ENCODE measurements at regions not wholly inside any gene's neighbourhood (a gene's known extent, or its start where the extent isn't known, plus 50 kb on each side); places are given as distances from the start of the nearest gene placed in this dataset.
A peak's percentile ranks its signal among the peaks of the same experiment; 100 is the strongest.

DNA sequence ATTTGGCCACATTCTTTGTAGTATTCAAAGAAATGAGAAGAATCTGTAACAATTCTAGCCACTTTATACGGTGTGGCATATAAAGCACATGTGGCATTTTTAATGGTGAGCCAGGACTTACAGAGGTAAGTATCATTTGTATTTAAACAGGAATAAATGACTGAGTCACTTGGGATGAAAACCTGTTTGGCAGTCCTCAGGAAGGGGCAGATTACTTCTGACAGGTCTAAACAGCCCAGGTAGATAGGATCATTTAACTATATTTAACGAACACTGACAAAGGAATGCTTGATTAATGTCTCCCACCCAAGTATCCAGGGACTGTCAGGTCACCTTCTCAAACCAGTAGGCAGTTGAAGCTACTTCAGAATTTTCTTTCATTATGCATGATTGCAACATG, 241.5 kb upstream of the SATB1 start:
- DNase-seq: no peak

DNA sequence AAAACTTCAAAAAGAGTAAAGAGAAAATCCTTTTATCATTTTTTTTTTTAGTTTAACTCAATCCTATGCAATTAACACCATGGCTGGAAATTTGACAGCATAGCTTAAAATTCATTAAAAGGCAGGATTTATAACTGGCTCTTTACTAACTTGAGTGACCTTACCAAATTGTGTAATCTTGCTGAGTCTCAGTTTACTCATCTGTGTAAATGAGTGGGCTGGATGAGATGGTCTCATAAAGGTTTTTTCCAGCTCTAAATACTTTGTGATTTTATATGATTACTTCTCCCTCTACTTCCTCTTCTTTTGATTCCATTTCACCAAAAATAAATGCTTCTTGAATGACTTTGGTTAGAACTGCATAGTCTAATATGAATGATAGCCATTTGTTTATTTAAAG, 234.9 kb upstream of the SATB1 start:
- no peak for DNase-seq

DNA sequence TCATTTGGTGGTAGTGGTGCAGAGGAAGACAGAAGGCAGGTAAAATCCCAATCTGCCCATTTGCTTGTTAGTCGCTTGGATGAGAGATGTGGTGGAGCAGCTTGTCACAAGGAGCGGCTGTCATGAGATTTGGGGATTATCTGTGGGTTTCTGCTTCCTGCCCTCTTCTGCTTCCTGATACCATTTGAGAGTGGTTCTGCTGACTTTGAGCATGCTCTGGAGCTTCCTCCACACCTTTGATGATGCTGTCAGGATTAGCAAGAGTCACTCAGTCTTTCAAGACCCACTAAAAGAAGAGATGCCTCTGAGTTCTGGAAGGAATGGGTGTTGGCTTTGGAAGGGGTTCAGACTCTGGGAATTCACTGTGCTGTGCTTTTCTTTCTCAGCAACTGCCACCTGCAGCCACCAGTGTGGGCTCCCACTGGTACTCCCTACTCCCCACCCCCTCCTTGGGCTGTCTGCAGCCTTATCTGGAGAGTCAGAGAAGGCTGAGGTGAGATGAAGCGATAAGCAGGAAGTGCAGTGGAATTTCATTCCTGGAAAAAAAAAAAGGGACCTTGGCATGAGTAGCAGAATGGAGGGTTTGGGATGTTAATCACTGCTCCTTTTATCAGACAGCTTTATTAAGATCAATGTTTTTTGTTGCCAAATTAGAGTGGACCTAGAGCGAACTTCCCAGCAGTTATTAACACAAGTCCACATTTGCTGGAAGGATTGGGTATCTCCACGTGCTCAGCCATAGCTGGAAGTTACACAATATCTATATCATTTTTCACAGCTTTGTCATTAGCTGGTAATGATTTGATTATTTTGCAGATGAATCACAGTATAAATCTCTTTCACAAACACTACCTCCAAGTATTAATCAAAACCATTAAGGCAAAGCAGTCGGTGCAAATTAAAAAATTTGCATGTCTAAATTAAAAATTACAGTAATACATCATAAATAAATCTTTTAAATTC, 233.0 kb upstream of the SATB1 start:
- DNase-seq: peak; percentile 2

DNA sequence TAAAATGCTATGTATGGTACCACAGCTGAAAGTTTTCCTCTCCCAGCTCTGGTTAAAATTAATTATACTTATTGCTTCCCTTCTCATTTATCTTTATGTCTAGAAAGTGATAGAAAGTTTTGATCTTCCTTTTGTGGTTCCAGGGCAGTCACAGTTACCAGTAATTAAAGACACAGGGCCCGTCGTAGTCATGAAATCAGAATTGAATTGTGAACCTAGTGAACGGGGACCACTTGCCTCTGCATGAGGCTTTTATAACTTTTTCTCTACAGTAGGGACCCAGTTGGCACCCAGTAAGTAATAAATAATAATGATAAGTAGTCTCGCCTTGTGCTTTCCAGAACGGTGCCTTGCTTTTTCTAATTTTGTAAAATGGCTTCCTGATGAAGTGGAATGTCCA, 231.7 kb upstream of the SATB1 start:
- DNase-seq: no peak

DNA sequence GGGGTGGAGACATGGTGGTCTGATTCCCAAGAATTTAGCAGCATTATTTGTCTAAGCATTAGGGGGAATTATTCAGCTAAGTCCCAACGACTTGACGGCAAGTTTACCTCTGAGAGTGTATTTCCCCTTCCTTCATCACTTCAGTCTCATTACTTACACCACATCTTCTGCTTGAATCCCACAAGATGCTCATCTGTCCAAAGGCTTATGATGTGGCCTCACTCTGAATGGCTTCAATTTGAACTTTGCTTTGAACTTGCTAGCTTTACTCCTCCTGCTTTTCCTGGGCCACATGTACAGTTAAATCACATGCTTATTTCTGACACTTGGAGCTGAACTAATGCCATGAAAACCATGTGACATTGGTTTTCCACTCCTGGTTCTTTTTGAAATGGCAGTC, 231.3 kb upstream of the SATB1 start:
- DNase-seq: no peak

DNA sequence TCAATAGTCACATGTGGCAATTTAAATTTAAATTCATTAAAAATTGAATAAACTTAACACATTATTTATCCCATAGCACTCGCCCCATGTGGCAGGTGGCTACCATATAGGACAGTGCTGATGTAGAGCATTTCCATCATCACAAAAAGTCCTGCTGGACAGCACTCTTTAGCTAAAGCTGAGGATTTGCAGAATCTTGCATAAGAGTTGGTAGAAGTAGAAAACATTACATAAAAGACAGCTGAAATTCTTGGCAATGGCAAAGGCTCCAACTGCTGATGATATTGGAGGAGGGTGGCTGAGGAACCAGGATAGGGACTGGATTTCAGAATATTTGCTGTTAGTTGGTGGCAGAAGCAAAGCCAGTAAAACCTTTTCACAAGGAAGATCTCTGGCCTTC, 230.7 kb upstream of the SATB1 start:
- no peak for DNase-seq

DNA sequence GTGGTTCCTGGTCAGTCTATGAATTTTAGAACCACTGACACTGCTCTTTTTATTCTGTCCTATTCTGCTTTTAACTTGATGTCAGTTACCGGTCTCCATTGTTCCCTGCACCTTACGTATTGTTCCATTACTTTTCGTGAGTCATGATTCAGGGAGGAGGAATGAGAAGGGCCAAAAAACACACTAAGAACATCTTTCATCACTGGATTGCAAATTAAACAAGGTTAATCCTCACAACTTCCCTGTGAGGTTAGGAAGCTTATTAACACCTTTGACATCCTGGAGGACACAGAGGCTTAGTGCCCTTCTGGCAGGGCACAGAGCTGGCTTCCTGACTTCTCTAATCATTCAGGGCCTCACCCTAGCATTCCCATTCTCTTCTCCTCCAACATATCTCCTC, 227.6 kb upstream of the SATB1 start:
- DNase-seq: no peak

DNA sequence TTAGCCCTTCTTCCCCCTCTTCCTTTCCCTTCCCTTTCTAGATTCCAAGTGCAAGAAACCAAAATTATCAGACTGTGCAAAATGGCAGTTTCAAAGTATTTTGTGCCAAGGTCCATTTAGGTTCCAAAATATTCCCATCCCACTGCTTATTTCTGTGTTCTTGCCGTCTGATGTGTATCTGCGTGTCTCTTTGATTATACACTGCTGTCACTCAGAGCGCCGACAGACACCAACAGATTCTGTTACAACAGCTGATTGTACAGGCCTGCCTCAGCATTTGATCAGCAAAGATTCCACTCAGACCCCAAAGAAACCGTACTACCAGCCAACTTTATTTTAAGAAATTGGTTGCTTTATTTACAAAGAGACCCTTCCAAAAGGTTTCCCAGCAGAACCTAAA, 225.6 kb upstream of the SATB1 start:
- DNase-seq: no peak

DNA sequence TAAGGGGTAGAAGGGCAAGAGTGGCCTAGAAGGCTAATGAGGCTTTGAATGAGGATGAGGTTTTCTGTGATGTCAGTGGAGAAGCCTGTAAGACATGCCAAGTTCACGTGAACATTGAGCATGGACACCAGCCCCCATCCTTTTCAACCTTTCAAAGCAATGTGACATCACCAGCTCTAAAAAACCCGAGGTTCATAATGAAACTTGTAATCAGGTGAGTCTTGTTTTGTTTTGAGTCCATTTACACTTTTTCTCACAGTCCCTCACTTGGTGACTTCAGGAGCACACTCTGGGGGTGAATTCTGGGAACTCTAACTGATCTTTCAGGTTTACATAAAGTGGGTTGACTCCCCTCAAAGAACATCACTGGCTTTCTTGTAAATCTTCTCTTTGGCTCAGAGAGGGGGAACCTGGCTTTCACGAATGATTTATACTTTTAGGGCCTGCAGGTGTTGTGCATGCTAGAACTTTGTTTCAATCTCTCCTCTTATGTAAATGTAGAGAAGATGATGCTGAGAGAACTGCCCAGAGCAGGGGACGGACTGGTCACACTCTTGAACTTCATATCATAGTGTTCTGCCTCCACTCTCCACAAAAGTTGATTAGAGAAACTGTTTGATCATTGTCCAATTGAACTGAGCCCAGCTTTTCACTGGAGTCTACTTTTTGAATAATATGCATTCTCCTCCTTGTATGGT, 224.7 kb upstream of the SATB1 start:
- DNase-seq: no peak

DNA sequence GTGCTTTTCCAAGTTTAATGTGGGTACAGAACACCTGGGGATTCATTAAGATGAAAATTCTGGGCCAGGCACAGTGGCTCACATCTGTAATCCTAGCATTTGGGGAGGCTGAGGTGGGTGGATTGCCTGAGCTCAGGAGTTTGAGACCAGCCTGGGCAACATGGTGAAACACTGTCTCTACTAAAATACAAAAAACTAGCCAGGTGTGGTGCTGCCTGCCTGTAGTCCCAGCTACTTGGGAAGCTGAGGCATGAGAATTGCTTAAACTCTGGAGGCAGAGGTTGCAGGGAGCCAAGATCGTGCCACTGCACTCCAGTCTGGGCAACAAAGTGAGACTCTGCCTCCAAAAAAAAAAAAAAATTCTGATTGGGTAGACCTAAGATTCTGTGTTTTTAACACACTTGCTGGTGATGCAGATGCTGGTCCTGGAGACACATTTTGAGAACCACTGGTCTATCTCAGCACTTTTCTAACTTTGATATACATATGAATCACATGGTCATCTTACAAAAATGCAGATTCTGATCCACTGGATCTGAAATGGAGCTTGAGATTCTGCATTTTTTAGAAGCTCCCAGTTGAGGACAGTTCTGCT, 223.8 kb upstream of the SATB1 start:
- no peak for DNase-seq

DNA sequence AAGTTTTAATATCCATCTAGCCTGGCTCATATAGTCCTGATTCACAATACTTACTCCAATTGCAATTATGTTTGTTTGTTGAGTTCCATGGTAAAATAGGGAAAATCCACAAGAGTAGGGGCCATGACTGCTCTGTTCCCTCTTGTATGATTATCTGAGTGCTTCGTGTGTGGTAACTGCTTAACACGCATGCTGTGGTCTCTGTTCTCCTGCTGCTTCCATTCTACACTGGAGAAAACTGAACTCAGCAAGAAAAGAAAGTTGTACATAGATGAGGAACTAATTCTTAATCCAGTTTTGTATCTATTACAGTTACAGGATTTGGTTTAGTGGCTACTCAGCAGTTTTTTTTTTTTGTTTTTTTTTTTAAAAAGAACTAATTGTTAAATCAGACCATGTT, 223.0 kb upstream of the SATB1 start:
- DNase-seq: no peak

DNA sequence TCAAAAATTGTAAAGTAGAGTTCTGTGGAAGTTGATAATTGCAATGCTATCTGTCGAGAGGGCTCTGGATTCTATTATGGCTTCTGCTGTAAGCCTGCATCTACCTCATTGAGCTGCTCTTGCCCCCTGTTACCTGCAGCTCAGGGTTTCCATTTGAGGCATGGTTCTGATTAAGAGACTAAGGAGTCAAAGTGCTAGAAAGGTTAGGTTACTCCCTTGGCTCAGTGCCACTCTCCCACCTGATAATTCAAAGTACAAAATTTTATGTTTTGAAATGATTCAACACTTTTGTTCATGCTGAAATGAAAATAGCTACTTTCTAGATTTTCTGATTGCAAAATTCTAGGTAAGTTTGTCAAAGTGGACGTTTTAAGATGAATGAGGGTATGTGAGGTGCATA, 220.5 kb upstream of the SATB1 start:
- no peak for DNase-seq

DNA sequence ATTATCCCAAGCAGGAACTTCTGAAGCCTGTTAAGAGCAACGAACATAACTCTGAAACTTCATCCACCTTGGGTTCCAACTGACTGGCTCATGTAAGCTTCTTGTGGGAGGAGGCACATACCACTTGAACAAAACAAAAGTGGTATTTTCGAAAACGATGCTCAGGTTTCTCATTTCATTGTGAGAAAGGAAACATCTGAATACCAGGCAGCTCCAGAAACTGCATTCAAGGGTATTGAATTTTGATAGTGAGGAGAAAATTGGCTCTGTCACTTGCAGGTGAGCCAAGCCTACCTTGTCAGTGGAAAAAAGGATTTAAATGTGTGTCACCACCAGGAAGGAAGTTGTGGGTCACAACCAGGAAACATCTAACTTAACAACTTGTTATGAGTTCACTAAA, 218.1 kb upstream of the SATB1 start:
- no peak for DNase-seq

DNA sequence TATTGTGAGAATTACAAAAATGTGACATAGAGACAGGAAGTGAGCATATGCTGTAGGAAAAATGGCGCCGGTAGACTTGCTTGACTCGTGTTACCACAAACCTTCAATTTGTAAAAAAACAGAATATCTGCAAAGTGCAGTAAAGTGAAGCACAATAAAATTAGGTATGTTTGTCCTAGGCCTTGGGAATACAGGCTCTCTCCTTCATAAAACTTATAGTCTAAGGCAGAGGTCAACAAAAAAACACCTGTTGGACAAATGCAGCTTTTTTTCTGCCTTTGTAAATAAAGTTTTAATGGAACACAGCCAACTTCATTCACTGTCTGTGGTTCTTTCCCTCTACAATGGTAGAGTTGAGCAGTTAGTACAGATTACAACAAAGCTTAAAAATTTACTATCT, 216.8 kb upstream of the SATB1 start:
- no peak for DNase-seq

DNA sequence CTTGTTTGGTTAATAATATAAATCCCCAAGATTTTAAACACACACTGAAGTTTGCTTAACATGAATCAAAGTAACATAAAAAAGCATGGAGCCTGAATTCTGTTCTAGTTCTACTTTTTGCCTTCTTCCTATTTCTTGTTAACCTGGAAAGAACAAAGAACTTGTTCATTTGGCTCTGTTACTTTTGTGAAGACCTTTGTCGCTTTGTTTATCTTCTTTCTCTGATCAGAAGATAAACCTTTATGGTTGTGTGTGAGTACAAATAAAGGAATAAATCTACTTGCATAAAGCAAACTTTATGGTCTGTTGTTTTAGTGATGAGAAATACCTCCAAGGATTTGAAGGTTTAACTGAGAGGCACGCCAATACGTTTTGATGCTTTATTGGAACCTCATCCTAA, 210.1 kb upstream of the SATB1 start:
- DNase-seq: no peak

DNA sequence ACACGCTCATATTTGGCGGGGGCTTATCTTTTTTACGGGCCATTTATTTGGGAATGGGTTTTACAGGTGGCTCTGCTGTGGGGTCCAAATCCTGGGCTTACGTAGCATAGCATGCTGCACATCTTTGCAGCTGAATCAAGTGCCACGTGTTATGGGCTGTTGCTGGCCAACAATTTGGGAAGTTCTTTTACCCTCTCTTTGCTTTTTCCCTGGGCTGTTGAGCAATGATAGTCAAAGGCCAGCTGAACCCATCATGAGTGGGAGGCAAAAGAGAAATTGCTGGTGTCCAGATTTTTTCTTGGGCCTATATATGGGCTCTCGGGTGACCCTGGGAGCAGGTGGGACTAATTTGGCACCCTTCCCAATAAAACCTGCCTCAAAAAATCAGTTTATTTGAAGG, 209.3 kb upstream of the SATB1 start:
- no peak for DNase-seq

DNA sequence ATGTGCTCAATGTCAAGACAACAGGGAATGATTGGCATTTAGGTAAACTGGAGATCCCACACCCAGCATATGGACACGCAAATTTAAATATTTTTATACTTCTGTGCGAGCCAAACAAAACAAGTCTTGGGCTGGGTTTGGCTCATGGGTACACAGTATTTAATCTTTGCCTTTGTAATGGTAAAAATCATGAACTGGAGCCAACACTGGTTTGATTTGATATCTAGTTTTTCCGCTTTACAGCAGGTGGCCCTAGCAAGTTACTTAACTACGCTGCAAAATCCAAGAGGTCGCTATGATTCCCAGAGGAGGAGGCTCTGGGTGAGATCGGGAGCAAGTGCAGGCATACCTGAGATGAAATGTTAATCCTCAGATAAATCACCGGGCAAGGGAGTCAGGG, 207.9 kb upstream of the SATB1 start:
- DNase-seq: no peak

DNA sequence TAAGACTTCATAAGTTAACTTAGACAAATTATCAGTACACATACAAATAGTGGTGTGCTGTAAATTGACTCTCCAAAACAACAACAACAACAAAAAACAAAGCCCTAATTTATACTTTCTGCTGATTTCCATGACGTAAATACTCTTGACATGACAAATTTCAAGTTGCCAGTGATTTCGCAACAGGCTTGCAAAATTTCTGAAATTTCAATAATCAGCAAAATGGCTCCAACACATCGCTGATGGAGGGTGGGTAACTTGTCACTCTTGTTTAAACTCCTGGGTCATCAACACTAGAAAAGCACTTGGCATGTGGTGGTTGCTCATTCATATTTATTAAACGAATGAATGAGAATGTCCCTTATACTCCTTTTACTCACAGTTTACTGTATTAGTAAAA, 205.2 kb upstream of the SATB1 start:
- DNase-seq: no peak

DNA sequence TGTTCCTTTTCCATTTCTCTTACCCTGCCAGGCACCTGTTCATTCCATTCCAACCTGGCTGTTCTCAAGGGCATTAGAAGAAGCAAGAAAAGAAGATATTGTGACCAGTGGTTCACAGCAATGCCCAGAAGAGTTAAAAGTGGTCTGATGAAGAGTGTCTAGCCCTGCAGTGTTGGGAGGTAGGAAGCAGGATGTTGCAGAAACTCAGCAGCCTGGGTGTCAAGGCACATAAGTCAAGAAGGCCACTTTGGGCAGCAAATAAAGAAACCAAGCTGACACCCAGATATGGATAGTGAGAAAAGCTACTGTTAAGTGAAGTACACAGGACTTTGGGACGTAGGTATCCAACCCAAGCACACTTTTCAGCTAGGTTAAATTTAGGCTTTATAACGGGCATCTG, 199.9 kb upstream of the SATB1 start:
- no peak for DNase-seq

DNA sequence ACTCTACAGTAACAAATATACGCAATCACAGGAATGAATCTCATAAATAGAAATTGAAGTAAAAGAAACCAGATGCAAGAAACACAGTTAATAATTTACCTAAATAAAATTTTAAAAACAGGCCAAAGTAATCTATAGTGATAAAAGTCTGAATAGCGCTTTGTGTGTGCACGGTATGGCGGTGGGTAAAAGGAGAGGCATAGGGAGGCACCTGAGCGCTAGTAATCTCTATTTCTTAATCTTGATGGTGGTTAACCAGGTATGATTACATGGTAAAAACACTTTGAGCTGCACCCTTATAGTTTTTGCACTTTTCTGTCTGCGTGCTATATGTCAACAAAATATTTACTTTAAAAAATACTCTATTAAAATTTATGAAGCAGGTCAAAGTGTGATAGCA, 198.1 kb upstream of the SATB1 start:
- no peak for DNase-seq

DNA sequence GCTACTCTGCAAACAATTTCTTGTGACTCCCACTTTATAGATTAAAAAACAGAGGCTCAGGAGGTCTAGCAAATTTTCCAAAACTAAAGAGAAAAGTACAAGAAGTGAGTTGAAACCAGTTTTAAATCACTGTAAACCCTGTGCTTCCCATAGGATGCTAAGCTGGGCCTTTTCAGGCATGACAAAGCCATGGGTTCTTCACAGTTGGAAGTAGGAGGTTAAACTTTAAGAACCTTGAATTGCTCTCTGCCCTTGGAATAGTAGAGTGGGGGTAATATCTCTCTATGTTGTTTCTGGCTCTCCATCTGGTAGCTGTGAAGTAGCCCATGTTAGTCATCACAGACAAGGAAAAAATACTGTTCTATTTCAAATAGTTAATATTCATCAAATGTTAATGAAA, 193.6 kb upstream of the SATB1 start:
- DNase-seq: no peak

DNA sequence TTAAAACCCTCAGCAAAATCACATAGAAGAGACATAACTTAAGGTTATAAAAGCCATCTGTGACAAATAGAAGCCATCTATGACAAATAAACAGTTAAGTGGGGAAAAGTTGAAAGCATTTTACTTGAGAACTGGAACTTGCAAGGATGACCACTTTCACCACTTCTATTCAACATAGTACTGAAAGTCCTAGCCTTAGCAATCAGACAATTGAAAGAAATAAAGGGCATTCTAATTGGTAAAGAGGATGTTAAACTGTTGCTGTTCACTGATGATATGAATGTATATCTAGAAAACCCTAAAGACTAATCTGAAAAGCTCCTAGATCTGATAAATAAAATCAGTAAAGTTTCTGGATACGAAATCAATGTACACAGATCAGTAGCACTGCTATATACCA, 186.9 kb upstream of the SATB1 start:
- no peak for DNase-seq

DNA sequence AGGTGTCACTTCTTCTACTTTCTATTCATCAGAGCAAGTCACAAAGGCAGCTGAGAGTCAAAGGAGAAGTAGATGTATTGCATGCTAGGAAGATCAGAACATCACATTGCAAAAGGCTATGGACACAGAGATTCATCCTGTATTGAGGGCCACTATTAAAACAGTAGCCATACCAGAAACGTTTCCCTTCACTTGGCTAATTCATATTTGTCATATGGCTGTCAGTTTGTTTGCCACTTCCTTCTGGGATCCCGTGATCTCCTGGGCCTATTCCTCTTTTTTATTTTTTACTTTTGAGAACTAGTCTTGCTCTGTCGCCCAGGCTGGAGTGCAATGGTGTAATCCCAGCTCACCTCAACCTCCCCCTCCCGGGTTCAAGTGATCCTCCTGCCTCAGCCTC, 184.0 kb upstream of the SATB1 start:
- DNase-seq: no peak

DNA sequence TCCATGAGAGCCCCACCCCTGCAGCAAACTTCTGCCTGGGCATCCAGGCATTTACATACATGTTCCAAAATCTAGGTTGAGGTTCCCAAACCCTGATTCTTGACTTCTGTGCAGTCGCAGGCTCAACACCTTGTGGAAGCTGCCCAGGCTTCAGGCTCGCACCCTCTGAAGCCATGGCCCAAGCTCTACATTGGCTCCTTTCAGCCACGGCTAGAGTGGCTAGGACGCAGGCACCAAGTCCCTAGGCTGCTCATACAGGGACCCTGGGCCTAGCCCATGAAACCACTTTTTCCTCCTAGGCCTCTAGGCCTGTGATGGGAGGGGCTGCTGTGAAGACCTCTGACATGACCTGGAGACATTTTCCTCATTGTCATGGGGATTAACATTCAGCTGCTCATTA, 172.8 kb upstream of the SATB1 start:
- no peak for DNase-seq

Measured in retina (tissue), 1 donor.